MM.1S (cell line): ENCODE measurements at regions not wholly inside any gene's neighbourhood (a gene's known extent, or its start where the extent isn't known, plus 50 kb on each side); places are given as distances from the start of the nearest gene placed in this dataset.
A peak's percentile ranks its signal among the peaks of the same experiment; 100 is the strongest.

Source experiments
- DNase-seq: peaks from one replicate; pipeline ENCODE4 v3.0.0-alpha.2; 2015
- H2AFZ ChIP-seq: fragments of 300-600 bp; sonication (generic); 2 replicates; pipeline ENCODE4 v1.6.0; 2016; ENCODE audit warnings: antibody characterized with exemption, low read length
- H3F3A ChIP-seq: fragments of 300-600 bp; sonication (generic); 2 replicates; pipeline ENCODE4 v1.6.1; 2016; ENCODE audit warnings: mild to moderate bottlenecking, antibody characterized with exemption, low read length, moderate library complexity, mixed read lengths; ENCODE audit not compliant: insufficient read depth
- H3K27ac ChIP-seq: fragments of 300-600 bp; sonication (generic); 2 replicates; pipeline ENCODE4 v1.5.1; 2016; ENCODE audit warnings: mild to moderate bottlenecking, low read length
- H3K27me3 ChIP-seq: fragments of 300-600 bp; sonication (generic); replicated peaks from 2 replicates; pipeline ENCODE4 v1.6.0; 2016; ENCODE audit warnings: low read length; ENCODE audit not compliant: insufficient read depth
- H3K36me3 ChIP-seq: fragments of 300-600 bp; sonication (generic); replicated peaks from 2 replicates; pipeline ENCODE4 v1.6.1; 2016; ENCODE audit warnings: mild to moderate bottlenecking, low read length, mixed read lengths; ENCODE audit not compliant: insufficient read depth
- H3K4me1 ChIP-seq: fragments of 300-600 bp; sonication (generic); 2 replicates; pipeline ENCODE4 v1.6.1; 2016; ENCODE audit warnings: low read length, mixed read lengths
- H3K4me2 ChIP-seq: fragments of 300-600 bp; sonication (generic); 2 replicates; pipeline ENCODE4 v1.6.0; 2016; ENCODE audit warnings: low read depth, low read length
- H3K4me3 ChIP-seq: fragments of 300-600 bp; sonication (generic); 2 replicates; pipeline ENCODE4 v1.5.1; 2016; ENCODE audit warnings: low read length, mixed read lengths
- H3K79me2 ChIP-seq: fragments of 300-600 bp; sonication (generic); 2 replicates; pipeline ENCODE4 v1.6.1; 2016; ENCODE audit warnings: mixed run types, low read length, mixed read lengths
- H3K9ac ChIP-seq: fragments of 300-600 bp; sonication (generic); 2 replicates; pipeline ENCODE4 v1.6.1; 2016; ENCODE audit warnings: low read length, mixed read lengths
- H3K9me2 ChIP-seq: fragments of 300-600 bp; sonication (generic); replicated peaks from 2 replicates; pipeline ENCODE4 v1.6.1; 2016; ENCODE audit warnings: mild to moderate bottlenecking, low read length, mixed read lengths; ENCODE audit not compliant: insufficient read depth
- H3K9me3 ChIP-seq: fragments of 300-600 bp; sonication (generic); replicated peaks from 2 replicates; pipeline ENCODE4 v1.6.1; 2016; ENCODE audit warnings: mild to moderate bottlenecking, low read length, mixed read lengths; ENCODE audit not compliant: insufficient read depth
- H4K20me1 ChIP-seq: fragments of 300-600 bp; sonication (generic); 2 replicates; pipeline ENCODE4 v1.6.1; 2016; ENCODE audit warnings: mild to moderate bottlenecking, low read length, moderate library complexity, mixed read lengths; ENCODE audit not compliant: insufficient read depth
- EZH2 ChIP-seq: fragments of 300-600 bp; sonication (generic); optimal IDR thresholded peaks from 2 replicates; pipeline ENCODE3; 2017; ENCODE audit warnings: low read depth, mild to moderate bottlenecking, antibody characterized with exemption, low read length, mixed read lengths
- EZH2phosphoT487 ChIP-seq: fragments of 300-600 bp; sonication (generic); IDR thresholded peaks from 2 replicates; pipeline ENCODE4 v1.6.1; 2018; ENCODE audit warnings: antibody characterized with exemption, low read length
- TF ChIP-seq, protein P1 (sequence below): fragments of 300-600 bp; sonication (generic); IDR thresholded peaks from 2 replicates; pipeline ENCODE4 v1.5.1; 2016; ENCODE audit warnings: antibody characterized with exemption, low read length, mixed read lengths

GRCh38 chr7:31398815-31399214, 58.3 kb upstream of the NEUROD6 start:
- H3K4me1 ChIP-seq, result no peaks in the 10 kb centered on the region
- H3K79me2 ChIP-seq, result no peaks in the 10 kb centered on the region
- no peaks in the 10 kb centered on the region for H3K36me3 ChIP-seq
- H3K27ac ChIP-seq, result no peak overlapping the region
- TF ChIP-seq, protein P1, sequence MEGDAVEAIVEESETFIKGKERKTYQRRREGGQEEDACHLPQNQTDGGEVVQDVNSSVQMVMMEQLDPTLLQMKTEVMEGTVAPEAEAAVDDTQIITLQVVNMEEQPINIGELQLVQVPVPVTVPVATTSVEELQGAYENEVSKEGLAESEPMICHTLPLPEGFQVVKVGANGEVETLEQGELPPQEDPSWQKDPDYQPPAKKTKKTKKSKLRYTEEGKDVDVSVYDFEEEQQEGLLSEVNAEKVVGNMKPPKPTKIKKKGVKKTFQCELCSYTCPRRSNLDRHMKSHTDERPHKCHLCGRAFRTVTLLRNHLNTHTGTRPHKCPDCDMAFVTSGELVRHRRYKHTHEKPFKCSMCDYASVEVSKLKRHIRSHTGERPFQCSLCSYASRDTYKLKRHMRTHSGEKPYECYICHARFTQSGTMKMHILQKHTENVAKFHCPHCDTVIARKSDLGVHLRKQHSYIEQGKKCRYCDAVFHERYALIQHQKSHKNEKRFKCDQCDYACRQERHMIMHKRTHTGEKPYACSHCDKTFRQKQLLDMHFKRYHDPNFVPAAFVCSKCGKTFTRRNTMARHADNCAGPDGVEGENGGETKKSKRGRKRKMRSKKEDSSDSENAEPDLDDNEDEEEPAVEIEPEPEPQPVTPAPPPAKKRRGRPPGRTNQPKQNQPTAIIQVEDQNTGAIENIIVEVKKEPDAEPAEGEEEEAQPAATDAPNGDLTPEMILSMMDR, result no peak
- TF ChIP-seq EZH2phosphoT487 (no peak), EZH2 (no peak)
- no peak overlapping the region for H3K9ac ChIP-seq
- H3K4me2 ChIP-seq, result no peak overlapping the region
- H4K20me1 ChIP-seq, result no peaks in the 10 kb centered on the region
- 0 out of 2 replicates have a peak overlapping the region, but pooled peaks have one; percentile 9 for H2AFZ ChIP-seq
- H3F3A ChIP-seq, result no peaks in the 10 kb centered on the region; the same call in 1 of the 2 replicates
- H3K9me2 ChIP-seq, result no peaks in the 10 kb centered on the region
- no peaks in the 10 kb centered on the region for H3K27me3 ChIP-seq
- DNase-seq, result no peak
- no peaks in the 10 kb centered on the region for H3K9me3 ChIP-seq
- H3K4me3 ChIP-seq, result no peak overlapping the region

- Histone ChIP-seq H3K27me3 (no peaks in the 10 kb centered on the region), H3K27ac (no peak overlapping the region), H3F3A (no peaks in the 10 kb centered on the region), H3K4me2 (no peak overlapping the region), H3K36me3 (no peaks in the 10 kb centered on the region), H2AFZ (no peak overlapping the region), H3K4me1 (no peaks in the 10 kb centered on the region), H3K4me3 (no peak overlapping the region), H3K9ac (no peak overlapping the region), H4K20me1 (no peaks in the 10 kb centered on the region), H3K79me2 (no peaks in the 10 kb centered on the region), H3K9me3 (no peaks in the 10 kb centered on the region), H3K9me2 (no peaks in the 10 kb centered on the region)
- no peak for DNase-seq
- TF ChIP-seq, protein P1, result no peak
- TF ChIP-seq EZH2, result no peak
- no peak for TF ChIP-seq EZH2phosphoT487
Measured at GRCh38 chr7:31407178-31407676, 66.7 kb upstream of the NEUROD6 start.

DNA sequence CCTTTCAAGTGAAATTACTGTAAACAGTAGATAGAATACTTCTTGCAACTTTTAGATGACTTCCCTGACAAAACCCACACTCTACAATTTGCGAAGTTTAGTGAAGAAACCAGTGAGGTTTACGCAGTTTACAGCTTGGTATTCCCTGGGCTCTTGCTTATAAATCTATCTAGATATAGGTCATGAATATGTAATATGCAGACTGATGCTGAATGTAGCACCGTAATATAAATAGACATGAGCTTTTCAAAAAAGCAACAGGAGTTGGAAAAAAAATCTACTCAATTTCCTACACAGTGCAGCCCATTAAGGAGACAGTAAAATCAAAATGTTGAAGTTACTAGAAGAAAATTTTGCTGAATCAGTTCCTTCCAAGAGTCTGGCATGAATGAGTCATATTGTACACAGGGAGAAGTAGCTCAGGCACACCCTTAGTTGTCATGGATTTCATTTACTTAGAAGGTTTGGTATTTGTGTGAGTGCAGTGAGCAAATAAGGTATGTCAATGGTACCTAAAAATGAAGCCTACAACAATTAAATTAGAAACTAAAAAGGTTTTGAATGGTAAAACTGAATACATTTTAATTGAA, 67.7 kb upstream of the NEUROD6 start:
- TF ChIP-seq EZH2 (no peak), EZH2phosphoT487 (no peak)
- TF ChIP-seq, protein P1, result no peak

More for the DNA sequence above, 67.7 kb upstream of the NEUROD6 start:
- H3K36me3 ChIP-seq, result no peaks in the 10 kb centered on the region
- H3K27ac ChIP-seq, result no peak overlapping the region
- H3K4me3 ChIP-seq, result no peak overlapping the region
- no peaks in the 10 kb centered on the region for H3K9me3 ChIP-seq
- H4K20me1 ChIP-seq, result no peaks in the 10 kb centered on the region
- no peak overlapping the region for H2AFZ ChIP-seq
- H3K4me2 ChIP-seq, result no peak overlapping the region
- H3K27me3 ChIP-seq, result no peaks in the 10 kb centered on the region
- H3K79me2 ChIP-seq, result no peaks in the 10 kb centered on the region
- no peak overlapping the region for H3K9ac ChIP-seq
- no peaks in the 10 kb centered on the region for H3F3A ChIP-seq
- H3K4me1 ChIP-seq, result no peaks in the 10 kb centered on the region
- H3K9me2 ChIP-seq, result no peaks in the 10 kb centered on the region
- DNase-seq, result no peak
